GM18858 (cell line): ENCODE measurements at regions not wholly inside any gene's neighbourhood (a gene's known extent, or its start where the extent isn't known, plus 50 kb on each side); places are given as distances from the start of the nearest gene placed in this dataset.
"Not testable (repeated sequence)": the region's sequence is repeated elsewhere in the genome, so short reads cannot be mapped to it uniquely, and the experiment has no call there.

Experiments used
- ATAC-seq: cut with Tn5 transposase; IDR thresholded peaks from one replicate; pipeline ENCODE4 v1.9.1; 2021; ENCODE audit not compliant: unreplicated experiment

DNA sequence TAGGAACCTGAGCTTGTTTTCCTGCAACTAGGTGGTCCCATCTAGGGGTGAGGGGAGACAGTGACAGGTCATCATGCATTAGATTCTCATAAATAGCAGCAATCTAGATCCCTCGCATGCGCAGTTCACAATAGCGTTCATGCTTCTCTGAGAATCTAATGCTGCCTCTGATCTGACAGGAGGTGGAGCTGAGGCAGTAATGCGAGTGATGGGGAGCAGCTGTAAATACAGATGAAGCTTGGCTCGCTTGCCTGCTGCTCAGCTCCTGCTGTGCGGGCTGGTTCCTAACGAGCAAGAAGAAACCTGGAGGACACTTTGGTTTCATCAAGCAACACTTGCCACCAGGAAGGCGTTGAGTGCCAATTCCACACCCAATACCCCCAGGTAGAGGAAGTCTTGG lies 95.1 kb upstream of the OLIG2 start:
- ATAC-seq = no peak

DNA sequence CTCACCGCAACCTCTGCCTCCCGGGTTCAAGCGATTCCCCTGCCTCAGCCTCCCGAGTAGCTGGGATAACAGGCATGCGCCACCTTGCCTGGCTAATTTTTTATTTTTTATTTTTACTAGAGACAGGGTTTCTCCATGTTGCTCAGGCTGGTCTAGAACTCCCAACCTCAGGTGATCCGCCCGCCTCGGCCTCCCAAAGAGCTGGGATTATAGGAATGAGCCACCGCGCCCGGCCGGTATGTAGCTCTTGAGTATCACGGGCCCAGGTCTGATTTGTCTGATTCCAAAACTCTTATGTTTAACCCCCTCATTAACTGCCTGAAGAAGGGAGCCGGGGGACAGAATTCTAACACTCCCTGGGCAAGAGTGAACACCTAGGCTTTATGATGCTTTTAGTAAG lies 91.7 kb upstream of the OLIG2 start:
- ATAC-seq = not testable (repeated sequence)

GRCh38 chr21:32934829-32935228 lies 90.9 kb upstream of the OLIG2 start:
- ATAC-seq = no peak

GRCh38 chr21:32940079-32941014 lies 85.4 kb upstream of the OLIG2 start:
- no peak for ATAC-seq

DNA sequence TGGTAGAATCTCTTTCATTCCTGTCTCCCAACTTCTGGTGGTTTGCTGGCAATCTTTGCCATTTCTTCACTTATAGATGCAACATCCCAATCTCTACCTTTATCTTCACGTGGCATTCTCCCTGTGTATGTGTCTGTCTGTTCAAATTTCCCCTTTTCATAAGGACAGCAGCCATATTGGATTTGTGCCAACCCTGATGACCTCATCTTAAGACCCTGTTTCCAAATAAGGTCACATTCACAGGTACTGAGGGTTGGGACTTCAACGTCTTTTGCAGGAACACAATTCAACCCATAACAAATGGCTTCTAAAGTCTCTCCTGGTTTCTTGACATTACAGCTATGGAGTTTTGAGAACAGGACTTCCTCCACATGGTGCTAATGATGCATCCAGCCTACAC lies 84.5 kb upstream of the OLIG2 start:
- no peak for ATAC-seq

- ATAC-seq = no peak
These were observed 79.1 kb upstream of the OLIG2 start for GRCh38 chr21:32946654-32947053.

- ATAC-seq = no peak
These were observed 78.0 kb upstream of the OLIG2 start for GRCh38 chr21:32947736-32948135.

DNA sequence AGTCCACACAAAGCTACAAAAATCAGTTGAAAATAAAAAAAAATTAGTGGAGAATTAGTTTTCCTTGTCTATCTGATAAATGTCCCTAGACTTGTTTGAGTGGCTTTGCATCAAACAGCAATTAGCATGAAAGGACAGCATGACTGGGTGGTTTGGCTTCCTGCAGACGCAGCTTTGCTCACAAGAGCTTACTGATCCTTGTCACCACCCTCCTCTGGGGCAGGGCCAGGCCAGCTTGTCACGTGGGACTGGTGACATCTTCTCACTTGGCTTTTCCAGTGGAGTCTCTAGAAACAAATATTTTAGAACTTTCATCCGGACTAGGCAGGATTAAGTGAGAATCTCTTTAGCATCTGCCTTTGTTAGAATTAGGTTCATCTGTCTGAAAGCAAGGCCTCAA lies 76.0 kb upstream of the OLIG2 start:
- ATAC-seq = no peak

DNA sequence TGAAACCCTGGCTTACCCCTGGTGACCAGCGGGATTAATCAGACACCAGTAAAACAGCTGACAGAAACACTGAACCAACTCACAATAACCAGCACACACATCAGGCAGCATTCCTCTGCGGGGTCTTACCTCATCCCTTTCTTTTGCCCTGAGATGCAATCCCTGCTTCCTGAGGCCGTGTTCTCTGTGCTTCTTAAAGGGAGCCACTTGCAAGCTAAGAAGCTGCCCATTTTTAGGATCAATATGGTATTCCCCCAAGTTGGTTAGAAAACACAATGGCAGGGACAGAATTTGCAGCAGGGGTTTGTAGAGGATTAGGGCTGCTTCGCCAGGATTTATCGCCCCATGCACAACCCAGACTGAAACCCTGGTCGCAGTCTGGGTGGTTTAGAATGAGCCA lies 74.7 kb upstream of the OLIG2 start:
- no peak for ATAC-seq

DNA sequence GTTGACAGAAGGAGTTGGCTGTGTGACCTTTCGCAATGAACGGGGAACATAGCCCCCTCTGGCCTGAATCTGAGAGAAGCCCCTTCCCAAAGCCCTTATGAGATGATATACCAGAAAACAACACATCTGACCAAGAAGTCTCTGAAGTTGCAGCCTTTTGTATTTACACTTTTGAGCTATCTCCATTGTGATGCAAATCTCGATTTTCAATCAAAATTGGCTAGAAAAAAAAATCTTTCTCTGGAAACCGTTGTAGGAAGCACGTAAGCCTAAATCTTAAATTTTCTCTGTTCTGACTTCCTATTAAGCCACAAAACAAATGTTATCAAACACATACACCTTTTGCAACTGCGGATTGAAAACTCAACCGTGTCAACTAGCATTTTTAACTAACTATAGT lies 71.4 kb upstream of the OLIG2 start:
- ATAC-seq = no peak

- ATAC-seq = no peak
These were observed 70.2 kb upstream of the OLIG2 start for GRCh38 chr21:32955311-32956060.

DNA sequence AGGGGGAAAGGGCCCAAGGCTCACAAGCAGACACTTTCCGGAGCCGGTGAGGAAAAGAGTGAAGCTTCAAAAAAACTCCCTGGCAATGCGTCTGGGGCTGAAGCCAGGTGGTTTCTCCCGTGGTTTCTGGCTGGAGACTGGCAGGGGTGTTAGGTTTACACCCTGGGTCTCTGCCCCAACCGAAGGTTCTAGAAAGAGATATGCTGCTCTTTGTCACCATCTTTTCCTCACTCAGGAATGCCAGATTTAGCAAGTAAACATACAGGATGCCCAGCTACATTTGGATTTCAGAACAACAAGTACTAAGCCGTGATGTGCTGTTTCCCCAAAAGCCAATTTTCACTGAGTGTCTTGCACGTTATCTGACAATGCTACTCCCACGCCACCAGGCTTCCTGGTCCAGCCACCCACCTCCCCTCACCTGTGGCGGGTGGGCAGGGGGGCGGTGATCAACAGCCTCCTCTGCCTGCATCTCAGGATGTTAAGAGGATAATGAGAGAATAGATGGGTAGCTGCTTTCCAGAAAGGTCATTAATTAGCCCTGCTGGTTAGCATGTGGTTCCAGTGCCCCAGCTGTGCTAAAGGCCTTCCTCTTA lies 69.6 kb upstream of the OLIG2 start:
- ATAC-seq = no peak

DNA sequence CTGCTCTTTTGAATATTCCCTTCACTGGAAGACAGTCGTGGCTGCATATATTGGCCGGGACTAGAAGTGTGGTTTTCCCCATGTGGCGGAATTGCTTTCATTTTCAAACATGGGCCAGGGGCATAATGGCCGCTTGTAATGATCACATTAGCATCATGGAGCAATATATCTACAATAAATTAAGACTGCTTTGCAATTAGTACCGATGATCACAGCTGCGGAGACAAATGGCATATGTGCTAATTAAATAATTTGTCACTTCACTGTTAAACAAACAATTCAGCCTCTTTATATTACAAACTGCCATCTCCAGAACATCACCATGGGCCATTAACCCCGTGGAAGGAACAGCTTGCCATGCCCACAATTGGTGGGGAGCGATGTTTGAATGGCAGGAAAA lies 68.2 kb upstream of the OLIG2 start:
- ATAC-seq = no peak

DNA sequence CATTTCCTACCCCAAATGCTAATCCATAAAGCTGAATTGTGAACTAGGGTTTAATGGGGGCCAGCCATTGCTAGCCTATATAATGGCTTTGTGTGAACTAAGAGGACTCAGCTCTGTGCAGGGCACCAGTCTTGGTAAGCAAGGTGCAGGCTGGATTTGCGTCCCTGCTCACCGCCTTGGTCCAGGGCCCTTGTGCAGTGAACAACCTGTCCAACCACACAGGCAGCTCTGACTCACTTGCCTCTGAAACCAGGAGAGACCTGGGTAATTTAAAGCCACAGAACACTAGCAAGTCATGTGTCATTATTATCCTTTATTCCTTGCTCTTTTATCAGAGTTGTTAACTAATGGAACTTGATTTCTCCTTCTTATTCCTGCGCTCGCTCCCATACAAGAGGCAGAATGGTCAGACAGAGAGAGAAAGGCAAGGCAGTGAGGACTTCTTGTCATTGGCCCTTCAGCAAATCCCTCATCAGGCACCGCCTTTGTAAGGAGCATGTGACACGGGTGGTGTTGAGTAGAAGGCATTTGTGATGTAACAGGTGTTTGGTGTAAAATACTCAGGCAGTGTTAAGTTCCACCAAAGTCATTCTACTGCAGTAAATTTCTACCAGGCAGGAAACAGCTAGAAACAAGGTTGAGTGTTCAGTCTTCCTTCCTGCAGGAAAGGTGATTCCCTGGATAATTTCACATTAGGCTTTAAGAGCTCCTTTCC lies 67.3 kb upstream of the OLIG2 start:
- ATAC-seq = no peak

DNA sequence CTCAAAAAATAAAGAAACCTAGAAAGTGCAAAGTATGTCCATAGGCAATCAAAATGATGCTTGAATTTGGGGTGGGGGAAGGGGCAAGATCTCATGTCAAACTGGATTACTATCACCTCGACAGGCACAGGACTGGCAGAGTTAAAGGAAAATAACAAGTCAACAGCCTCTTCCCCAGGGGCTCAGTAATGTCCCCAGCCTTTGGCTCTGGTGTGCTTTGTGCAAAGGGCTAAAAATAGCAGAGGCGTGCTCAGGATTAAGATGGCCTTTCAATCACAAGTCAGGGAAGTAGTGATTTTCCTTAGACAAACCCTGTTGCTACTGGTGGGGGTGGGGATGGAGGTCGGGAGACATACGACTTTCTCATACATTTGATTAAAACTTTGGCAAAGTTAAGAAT lies 63.5 kb upstream of the OLIG2 start:
- no peak for ATAC-seq

DNA sequence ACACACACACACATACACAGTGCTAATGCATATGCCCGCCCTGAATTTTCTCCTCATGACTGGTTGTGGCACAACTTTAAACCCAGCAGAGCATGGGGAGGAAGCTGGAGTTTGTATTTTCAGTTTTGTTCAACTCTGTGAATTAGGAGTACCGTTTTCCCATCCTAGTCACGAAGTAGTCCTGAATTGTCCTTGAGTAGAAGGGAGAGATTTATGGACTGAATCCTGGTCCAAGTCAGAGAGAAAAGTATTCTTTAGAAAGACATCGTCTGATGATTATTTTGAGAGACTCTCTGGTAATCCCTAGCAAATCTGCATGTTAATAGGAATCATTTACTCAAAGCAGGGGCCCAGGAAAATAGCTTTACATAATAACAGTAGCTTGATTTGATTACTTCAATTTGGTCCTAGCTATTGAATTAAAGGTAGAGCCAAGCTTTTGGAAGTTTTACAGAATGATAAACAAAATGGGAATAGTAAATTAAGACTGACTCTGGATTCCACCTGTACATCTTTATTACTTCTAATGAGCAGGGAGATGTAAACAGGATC lies 60.5 kb upstream of the OLIG2 start:
- ATAC-seq = no peak

GRCh38 chr21:32966120-32966519 lies 59.6 kb upstream of the OLIG2 start:
- no peak for ATAC-seq

- not testable (repeated sequence) for ATAC-seq
These were observed 57.6 kb upstream of the OLIG2 start for GRCh38 chr21:32968103-32968502.

- no peak for ATAC-seq
These were observed 51.1 kb upstream of the OLIG2 start for GRCh38 chr21:32974653-32975052.

DNA sequence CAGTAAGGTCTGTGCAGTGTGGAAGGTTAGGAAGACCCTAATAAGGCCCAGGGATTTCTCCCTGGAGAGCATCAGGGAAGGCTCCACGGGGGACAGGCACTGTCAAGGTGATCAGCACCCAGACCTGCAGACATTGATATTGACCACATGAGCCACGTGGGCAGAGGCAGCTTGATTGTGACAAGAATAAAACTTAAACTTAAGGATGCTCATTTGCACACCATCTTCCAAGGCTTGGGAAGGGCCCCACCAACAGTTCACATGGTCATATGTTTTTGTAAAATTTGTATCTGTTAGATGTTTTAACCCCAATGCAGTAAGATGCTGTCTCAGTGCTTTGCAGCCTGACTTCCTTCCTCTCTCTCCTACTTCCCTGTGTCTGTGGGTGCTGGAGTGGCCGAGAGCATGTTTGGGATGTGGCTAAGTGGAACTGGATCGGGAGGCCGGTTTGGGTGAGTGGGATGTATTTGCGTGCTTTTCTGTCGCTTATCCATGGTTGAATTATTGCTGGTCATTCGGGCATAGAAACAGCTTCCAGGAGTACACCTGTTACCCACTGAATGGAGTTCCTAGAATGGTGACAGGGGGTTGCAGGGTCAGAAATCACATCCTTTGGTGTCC lies 49.8 kb upstream of the OLIG2 start:
- no peak for ATAC-seq
